Medulla oblongata (tissue), 1 donor: ENCODE measurements at regions not wholly inside any gene's neighbourhood (a gene's known extent, or its start where the extent isn't known, plus 50 kb on each side); places are given as distances from the start of the nearest gene placed in this dataset.

ENCODE experiments used
- DNase-seq: peaks from one replicate; pipeline ENCODE4 v3.0.0-alpha.2; 2015; ENCODE audit errors: extremely low spot score

DNA sequence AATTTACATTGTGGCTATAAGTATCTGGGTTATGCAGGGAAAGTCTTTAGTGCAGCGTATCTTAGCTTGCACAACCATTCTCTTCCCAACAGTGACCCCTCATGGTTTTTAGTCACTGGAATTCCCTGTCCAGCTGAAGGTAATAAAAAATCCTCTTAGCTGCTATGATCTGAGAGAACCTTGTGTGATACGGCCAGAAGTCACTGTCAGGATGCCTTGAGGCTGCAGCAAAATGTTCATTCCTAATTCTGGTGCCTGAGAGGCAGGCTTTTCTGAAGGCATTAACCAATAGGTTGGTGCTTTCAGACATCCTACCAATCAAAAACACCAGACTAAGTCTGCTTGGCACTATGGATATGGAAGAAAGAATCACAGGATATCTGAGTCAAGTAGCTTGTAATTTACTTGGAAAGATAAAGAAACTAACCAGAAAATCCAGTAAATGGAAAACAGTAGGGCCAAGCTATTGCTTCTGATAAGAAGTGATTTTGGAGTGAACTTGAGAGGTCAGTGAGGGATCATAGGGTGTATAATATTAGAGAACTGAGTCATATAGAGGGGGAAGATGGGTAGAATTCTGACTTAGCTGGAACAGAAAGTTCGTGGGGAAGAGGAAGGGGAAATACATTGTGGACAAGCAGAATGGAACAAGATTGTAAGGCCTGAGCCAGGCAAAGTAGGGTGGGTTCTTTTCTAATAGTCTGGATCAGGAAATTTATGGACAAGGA lies 89.0 kb upstream of the SLC14A2 start:
- peak; percentile 15 for DNase-seq

DNA sequence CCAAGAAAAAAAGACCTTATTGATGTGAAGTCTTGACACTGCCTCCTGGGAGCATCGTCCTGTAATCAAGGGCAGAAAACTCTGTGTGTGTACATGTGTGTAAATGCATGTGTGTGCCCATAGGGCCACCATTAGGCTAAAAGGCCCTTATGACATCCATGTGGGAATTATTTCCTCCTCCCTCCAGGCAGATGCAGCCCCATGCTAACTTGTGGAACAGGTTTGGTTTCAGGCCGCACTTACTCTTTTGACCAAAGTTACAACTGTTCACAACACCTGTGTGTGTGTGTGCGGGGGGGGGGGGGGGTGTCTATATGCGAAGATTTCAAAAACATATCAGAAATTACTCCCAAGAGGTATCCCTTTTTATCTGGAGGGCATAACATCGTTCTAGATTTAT lies 87.4 kb upstream of the SLC14A2 start:
- no peak for DNase-seq

DNA sequence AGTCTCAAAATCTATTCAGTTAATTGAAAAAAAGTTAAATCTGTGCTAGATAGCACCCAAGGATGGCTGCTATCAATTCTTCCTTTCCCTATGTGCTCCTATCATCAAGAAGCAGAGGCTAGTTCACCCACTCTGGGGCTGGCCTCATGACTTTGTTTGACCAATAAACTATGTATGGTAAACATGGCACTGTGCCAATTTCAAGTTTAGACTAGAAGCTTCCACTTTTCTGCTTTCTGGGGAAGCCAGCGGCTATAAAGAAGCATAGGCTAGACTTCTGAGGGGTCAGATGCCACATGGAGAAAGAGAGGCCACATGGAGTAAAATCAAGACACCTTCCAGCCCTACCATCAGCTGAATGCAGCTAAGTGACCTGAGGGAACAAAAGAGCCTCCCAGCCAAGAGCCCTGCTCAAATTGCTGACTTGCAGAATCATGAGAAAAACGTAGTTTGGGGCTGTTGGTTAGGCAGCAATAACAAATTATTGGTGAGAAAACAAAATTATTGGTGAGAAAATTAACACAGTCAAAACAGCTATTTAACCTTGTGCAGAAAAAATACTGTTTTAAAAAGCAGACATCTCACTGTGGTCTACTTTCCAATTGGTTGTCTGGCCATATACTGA lies 86.5 kb upstream of the SLC14A2 start:
- no peak for DNase-seq

- DNase-seq = no peak
These were observed 76.8 kb upstream of the SLC14A2 start for GRCh38 chr18:45538444-45538843.

- DNase-seq = no peak
These were observed 75.8 kb upstream of the SLC14A2 start for GRCh38 chr18:45539491-45539891.

DNA sequence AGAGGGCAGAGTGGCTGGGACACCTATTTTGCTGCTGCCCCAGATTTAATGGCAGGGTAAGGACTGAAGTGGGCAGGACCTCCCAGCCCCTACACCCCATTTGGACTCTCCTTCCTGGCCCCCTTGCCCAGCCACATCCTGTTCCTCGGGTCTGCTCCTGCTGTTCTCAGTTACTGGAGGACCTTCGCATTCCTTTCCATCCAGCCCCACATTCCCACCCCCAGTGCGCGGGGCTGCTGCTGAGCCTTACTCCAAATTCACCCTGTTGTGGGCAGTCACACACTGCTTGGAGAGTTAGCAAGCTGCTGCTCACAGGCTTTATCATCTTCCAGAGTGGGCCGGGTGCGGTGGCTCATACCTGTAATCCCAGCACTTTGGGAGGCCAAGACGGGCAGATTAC lies 75.2 kb upstream of the SLC14A2 start:
- DNase-seq = no peak

GRCh38 chr18:45541421-45541820 lies 73.9 kb upstream of the SLC14A2 start:
- no peak for DNase-seq

GRCh38 chr18:45542043-45542442 lies 73.2 kb upstream of the SLC14A2 start:
- no peak for DNase-seq

- no peak for DNase-seq
These were observed 67.4 kb upstream of the SLC14A2 start for GRCh38 chr18:45547910-45548309.

DNA sequence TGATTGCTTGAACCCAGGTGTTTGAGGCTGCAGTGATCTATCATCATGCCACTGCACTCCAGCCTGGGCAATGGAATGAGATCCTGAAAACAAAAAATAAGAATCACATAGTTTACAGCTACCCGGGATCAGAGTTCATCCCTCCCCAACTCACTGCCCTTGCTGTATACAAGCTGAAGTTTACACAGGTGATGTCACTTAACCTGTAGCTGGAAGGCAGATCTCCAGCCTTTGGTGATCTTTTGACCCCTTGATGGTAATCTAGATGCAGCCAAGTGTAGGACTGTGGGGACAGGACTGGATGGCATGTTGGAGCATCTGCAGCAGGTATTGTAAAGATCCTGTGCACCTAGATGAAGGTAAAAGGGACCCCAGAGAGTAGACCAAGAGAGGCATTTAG lies 66.7 kb upstream of the SLC14A2 start:
- no peak for DNase-seq

GRCh38 chr18:45549290-45549689 lies 66.0 kb upstream of the SLC14A2 start:
- DNase-seq = no peak

DNA sequence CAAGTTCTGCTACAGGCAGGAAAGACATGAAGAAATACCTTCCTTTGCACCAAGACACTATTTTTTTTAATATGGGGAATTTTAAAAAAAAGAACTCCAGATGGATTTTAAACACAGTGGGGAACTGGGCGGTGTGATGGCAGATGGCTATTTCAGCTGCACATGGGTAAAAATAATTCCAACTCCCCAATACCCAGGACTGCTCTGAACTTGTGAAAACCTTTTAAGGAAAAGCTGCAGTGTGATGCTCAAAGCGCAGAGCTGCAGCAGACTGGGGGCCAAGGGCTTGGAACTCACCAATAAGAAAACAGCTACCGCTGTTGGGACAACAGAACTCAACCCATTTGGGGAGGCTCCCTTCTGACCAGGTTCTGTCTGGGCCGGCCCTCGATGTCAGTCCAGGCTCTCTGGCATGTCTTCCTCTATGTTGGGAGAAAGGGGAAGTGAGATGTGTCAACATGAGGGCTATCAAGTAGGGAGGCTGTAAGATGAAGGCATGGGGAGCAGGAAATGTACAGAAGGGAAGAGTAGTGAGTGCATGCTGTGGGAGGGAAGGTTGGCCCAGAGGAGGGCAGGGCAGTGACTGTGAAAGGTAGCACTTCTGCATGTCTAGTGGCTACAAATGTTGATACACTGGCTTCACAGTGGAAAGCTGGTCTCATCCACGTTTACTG lies 64.0 kb upstream of the SLC14A2 start:
- no peak for DNase-seq

GRCh38 chr18:45553723-45554388 lies 61.4 kb upstream of the SLC14A2 start:
- no peak for DNase-seq

GRCh38 chr18:45554389-45554737 lies 60.9 kb upstream of the SLC14A2 start:
- no peak for DNase-seq

- DNase-seq = no peak
These were observed 59.1 kb upstream of the SLC14A2 start for GRCh38 chr18:45556222-45556621.

- no peak for DNase-seq
These were observed 58.0 kb upstream of the SLC14A2 start for GRCh38 chr18:45557287-45557686.

- DNase-seq = no peak
These were observed 57.5 kb upstream of the SLC14A2 start for GRCh38 chr18:45557779-45558178.

GRCh38 chr18:45559258-45559657 lies 56.0 kb upstream of the SLC14A2 start:
- no peak for DNase-seq

GRCh38 chr18:45560870-45561269 lies 54.4 kb upstream of the SLC14A2 start:
- DNase-seq = no peak

- DNase-seq = no peak
These were observed 52.5 kb upstream of the SLC14A2 start for GRCh38 chr18:45562567-45563479.

- DNase-seq = no peak
These were observed 49.9 kb upstream of the SLC14A2 start for GRCh38 chr18:45565280-45565970.
